Activated naive CD4-positive, alpha-beta T cell treated with anti-CD3 and anti-CD28 coated beads, Interleukin-2, amount 50 U/mL, for 16 hours (primary cell): ENCODE measurements at regions not wholly inside any gene's neighbourhood (a gene's known extent, or its start where the extent isn't known, plus 50 kb on each side); places are given as distances from the start of the nearest gene placed in this dataset.

Experiments
- DNase-seq: peaks from one replicate; pipeline ENCODE4 v3.0.0-alpha.2; 2020

GRCh38 chr22:34847072-34847471 lies 218.9 kb upstream of the ISX start:
- no peak for DNase-seq

- no peak for DNase-seq
Measured at GRCh38 chr22:34849965-34850364, 216.0 kb upstream of the ISX start.

GRCh38 chr22:34851918-34852662 lies 213.9 kb upstream of the ISX start:
- no peak for DNase-seq

- no peak for DNase-seq
Measured at GRCh38 chr22:34855471-34855870, 210.5 kb upstream of the ISX start.

GRCh38 chr22:34858066-34858465 lies 207.9 kb upstream of the ISX start:
- DNase-seq, result no peak

- no peak for DNase-seq
Measured at GRCh38 chr22:34861787-34862186, 204.2 kb upstream of the ISX start.

- no peak for DNase-seq
Measured at GRCh38 chr22:34866081-34866480, 199.9 kb upstream of the ISX start.

GRCh38 chr22:34866495-34867131 lies 199.3 kb upstream of the ISX start:
- no peak for DNase-seq

GRCh38 chr22:34877506-34877905 lies 188.5 kb upstream of the ISX start:
- no peak for DNase-seq

GRCh38 chr22:34878171-34878570 lies 187.8 kb upstream of the ISX start:
- DNase-seq, result no peak

- DNase-seq, result no peak
Measured at GRCh38 chr22:34879001-34879400, 187.0 kb upstream of the ISX start.

GRCh38 chr22:34880662-34881061 lies 185.3 kb upstream of the ISX start:
- DNase-seq, result no peak

GRCh38 chr22:34881453-34881852 lies 184.5 kb upstream of the ISX start:
- DNase-seq, result no peak

- DNase-seq, result no peak
Measured at GRCh38 chr22:34885852-34886251, 180.1 kb upstream of the ISX start.

- no peak for DNase-seq
Measured at GRCh38 chr22:34886391-34886790, 179.6 kb upstream of the ISX start.

GRCh38 chr22:34886812-34887211 lies 179.1 kb upstream of the ISX start:
- no peak for DNase-seq

- DNase-seq, result no peak
Measured at GRCh38 chr22:34897126-34897525, 168.8 kb upstream of the ISX start.

GRCh38 chr22:34902335-34902734 lies 163.6 kb upstream of the ISX start:
- no peak for DNase-seq

GRCh38 chr22:34903416-34903815 lies 162.5 kb upstream of the ISX start:
- no peak for DNase-seq

- no peak for DNase-seq
Measured at GRCh38 chr22:34904486-34904885, 161.5 kb upstream of the ISX start.

GRCh38 chr22:34913826-34914225 lies 152.1 kb upstream of the ISX start:
- no peak for DNase-seq

GRCh38 chr22:34914846-34915245 lies 151.1 kb upstream of the ISX start:
- no peak for DNase-seq

GRCh38 chr22:34917239-34917638 lies 148.7 kb upstream of the ISX start:
- no peak for DNase-seq

GRCh38 chr22:34931026-34931425 lies 134.9 kb upstream of the ISX start:
- DNase-seq, result no peak

GRCh38 chr22:34934261-34934660 lies 131.7 kb upstream of the ISX start:
- no peak for DNase-seq
